ENCODE measurements at regions not wholly inside any gene's neighbourhood (a gene's known extent, or its start where the extent isn't known, plus 50 kb on each side); places are given as distances from the start of the nearest gene placed in this dataset.

- TF ChIP-seq, protein P1, sequence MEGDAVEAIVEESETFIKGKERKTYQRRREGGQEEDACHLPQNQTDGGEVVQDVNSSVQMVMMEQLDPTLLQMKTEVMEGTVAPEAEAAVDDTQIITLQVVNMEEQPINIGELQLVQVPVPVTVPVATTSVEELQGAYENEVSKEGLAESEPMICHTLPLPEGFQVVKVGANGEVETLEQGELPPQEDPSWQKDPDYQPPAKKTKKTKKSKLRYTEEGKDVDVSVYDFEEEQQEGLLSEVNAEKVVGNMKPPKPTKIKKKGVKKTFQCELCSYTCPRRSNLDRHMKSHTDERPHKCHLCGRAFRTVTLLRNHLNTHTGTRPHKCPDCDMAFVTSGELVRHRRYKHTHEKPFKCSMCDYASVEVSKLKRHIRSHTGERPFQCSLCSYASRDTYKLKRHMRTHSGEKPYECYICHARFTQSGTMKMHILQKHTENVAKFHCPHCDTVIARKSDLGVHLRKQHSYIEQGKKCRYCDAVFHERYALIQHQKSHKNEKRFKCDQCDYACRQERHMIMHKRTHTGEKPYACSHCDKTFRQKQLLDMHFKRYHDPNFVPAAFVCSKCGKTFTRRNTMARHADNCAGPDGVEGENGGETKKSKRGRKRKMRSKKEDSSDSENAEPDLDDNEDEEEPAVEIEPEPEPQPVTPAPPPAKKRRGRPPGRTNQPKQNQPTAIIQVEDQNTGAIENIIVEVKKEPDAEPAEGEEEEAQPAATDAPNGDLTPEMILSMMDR (IDR thresholded peaks at IDR 0.05) = no peak
- TF ChIP-seq POLR2A (IDR thresholded peaks at IDR 0.05) = no peak
These were observed 78.5 kb upstream of the PRR20G start for GRCh38 chr3:127366383-127366782.

Measured in esophagus squamous epithelium (tissue), 4 donors.